HL-60 (cell line): ENCODE measurements at regions not wholly inside any gene's neighbourhood (a gene's known extent, or its start where the extent isn't known, plus 50 kb on each side); places are given as distances from the start of the nearest gene placed in this dataset.

Experiments
- DNase-seq, 2 experiments: peaks; one replicate each; pipeline ENCODE4 v3.0.0-alpha.2; 2010 to 2020; ENCODE audit warnings: low read depth in 1 of 2, low spot score in 1 of 2
- H3K27ac ChIP-seq: fragments of 250-450 bp; sonication (Bioruptor Pico); replicated peaks from 2 replicates; pipeline ENCODE4 v1.5.1; 2020; ENCODE audit warnings: mild to moderate bottlenecking, moderate library complexity
- H3K27me3 ChIP-seq: fragments of 250-450 bp; sonication (Bioruptor Pico); 2 replicates; pipeline ENCODE4 v1.5.1; 2021; ENCODE audit warnings: mild to moderate bottlenecking, moderate library complexity; ENCODE audit not compliant: insufficient read depth, poor library complexity, severe bottlenecking
- H3K4me3 ChIP-seq: replicated peaks from 2 replicates; pipeline ENCODE4 v1.5.1; 2011; ENCODE audit warnings: mild to moderate bottlenecking, control low read depth, low read length; ENCODE audit not compliant: insufficient read depth
- GABPA ChIP-seq: IDR thresholded peaks from 2 replicates; pipeline ENCODE4 v1.6.1; 2012; ENCODE audit warnings: low read depth
- POLR2AphosphoS5 ChIP-seq: IDR thresholded peaks from 2 replicates; pipeline ENCODE4 v1.6.1; 2012; ENCODE audit warnings: low read depth
- SPI1 ChIP-seq: IDR thresholded peaks from 2 replicates; pipeline ENCODE4 v1.6.1; 2012; ENCODE audit warnings: low read depth, mild to moderate bottlenecking, borderline replicate concordance
- TF ChIP-seq, protein P1 (sequence below): IDR thresholded peaks from 2 replicates; pipeline ENCODE4 v1.6.1; 2012; ENCODE audit warnings: low read depth; ENCODE audit not compliant: insufficient replicate concordance
- TF ChIP-seq, protein P2 (sequence below): IDR thresholded peaks from one replicate; pipeline ENCODE4 v1.5.1; 2011; ENCODE audit warnings: low read length, control low read depth, inconsistent platforms; ENCODE audit not compliant: insufficient read depth

DNA sequence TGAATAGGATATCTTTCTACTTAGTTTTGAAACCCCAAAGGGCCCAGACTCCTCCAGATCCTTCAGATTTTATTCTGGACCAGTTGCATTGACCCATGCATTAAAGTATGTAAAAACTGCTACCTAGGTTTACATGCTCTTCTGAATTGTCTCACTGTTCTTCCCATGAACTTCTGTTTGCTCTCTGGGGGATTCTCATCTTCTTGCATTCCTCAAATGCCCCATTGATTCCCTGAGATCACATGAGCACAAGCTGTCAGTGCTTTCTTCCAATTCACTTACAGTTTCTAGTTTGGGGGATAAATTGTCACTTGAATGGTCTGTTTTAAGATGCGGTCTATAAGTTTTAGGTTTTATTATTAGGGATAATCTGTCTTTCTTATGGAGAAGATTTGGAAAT is 188.9 kb upstream of the KIF2B start:
- Histone ChIP-seq H3K4me3 (no peak overlapping the region), H3K27ac (no peak overlapping the region), H3K27me3 (no peaks in the 10 kb centered on the region)
- DNase-seq: no peak
- TF ChIP-seq, protein P1, sequence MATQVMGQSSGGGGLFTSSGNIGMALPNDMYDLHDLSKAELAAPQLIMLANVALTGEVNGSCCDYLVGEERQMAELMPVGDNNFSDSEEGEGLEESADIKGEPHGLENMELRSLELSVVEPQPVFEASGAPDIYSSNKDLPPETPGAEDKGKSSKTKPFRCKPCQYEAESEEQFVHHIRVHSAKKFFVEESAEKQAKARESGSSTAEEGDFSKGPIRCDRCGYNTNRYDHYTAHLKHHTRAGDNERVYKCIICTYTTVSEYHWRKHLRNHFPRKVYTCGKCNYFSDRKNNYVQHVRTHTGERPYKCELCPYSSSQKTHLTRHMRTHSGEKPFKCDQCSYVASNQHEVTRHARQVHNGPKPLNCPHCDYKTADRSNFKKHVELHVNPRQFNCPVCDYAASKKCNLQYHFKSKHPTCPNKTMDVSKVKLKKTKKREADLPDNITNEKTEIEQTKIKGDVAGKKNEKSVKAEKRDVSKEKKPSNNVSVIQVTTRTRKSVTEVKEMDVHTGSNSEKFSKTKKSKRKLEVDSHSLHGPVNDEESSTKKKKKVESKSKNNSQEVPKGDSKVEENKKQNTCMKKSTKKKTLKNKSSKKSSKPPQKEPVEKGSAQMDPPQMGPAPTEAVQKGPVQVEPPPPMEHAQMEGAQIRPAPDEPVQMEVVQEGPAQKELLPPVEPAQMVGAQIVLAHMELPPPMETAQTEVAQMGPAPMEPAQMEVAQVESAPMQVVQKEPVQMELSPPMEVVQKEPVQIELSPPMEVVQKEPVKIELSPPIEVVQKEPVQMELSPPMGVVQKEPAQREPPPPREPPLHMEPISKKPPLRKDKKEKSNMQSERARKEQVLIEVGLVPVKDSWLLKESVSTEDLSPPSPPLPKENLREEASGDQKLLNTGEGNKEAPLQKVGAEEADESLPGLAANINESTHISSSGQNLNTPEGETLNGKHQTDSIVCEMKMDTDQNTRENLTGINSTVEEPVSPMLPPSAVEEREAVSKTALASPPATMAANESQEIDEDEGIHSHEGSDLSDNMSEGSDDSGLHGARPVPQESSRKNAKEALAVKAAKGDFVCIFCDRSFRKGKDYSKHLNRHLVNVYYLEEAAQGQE: no peak
- no peak for TF ChIP-seq SPI1
- TF ChIP-seq, protein P2, sequence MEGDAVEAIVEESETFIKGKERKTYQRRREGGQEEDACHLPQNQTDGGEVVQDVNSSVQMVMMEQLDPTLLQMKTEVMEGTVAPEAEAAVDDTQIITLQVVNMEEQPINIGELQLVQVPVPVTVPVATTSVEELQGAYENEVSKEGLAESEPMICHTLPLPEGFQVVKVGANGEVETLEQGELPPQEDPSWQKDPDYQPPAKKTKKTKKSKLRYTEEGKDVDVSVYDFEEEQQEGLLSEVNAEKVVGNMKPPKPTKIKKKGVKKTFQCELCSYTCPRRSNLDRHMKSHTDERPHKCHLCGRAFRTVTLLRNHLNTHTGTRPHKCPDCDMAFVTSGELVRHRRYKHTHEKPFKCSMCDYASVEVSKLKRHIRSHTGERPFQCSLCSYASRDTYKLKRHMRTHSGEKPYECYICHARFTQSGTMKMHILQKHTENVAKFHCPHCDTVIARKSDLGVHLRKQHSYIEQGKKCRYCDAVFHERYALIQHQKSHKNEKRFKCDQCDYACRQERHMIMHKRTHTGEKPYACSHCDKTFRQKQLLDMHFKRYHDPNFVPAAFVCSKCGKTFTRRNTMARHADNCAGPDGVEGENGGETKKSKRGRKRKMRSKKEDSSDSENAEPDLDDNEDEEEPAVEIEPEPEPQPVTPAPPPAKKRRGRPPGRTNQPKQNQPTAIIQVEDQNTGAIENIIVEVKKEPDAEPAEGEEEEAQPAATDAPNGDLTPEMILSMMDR: no peak
- no peak for TF ChIP-seq POLR2AphosphoS5
- no peak for TF ChIP-seq GABPA

DNA sequence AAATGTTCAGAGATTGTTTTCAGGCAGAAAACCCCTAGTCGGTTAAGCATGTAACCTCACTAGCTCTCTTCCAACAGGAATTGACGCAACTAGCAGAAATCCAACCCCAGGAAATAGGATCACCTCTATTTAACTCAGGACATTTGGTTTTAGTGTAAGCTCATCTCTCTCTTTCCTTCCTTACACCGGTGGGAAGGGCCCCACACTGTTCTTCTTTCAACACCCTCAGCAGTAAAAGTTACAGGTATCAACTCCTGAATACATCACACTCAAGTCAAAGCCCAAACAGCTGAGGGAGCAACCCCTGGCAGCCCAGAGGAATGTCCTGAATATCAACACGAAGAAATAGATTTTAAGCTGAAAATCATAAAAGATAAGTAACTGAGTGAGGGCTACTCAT is 191.2 kb upstream of the KIF2B start:
- TF ChIP-seq SPI1 (no peak), POLR2AphosphoS5 (no peak), GABPA (no peak)
- TF ChIP-seq, protein P1: no peak
- TF ChIP-seq, protein P2: no peak
- no peak for DNase-seq
- no peaks in the 10 kb centered on the region for H3K27me3 ChIP-seq
- no peak overlapping the region for H3K27ac ChIP-seq
- no peak overlapping the region for H3K4me3 ChIP-seq

DNA sequence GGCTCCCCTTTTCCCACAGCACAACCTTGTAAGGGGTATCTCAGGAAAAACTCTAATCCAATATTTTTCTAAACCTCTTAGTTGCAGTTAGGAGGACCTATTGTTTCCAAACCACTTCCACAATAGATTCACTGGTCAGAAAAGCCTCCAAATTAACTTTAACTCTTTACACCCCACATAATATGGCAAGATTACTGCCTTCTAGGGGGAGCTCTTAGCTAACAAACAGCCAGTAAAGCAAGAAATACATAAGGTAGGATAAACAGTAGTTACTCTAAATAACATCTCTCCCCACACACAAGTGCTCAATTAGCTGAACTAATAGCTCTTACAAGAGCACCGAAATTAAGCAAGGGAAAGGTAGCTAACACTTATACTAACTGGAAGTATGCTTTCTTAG is 192.1 kb upstream of the KIF2B start:
- H3K4me3 ChIP-seq: no peak overlapping the region
- no peaks in the 10 kb centered on the region for H3K27me3 ChIP-seq
- no peak for TF ChIP-seq POLR2AphosphoS5
- TF ChIP-seq, protein P1: no peak
- TF ChIP-seq, protein P2: no peak
- no peak for TF ChIP-seq GABPA
- no peak for TF ChIP-seq SPI1
- DNase-seq: no peak
- no peak overlapping the region for H3K27ac ChIP-seq
